GM23248 (cell line): ENCODE measurements at regions not wholly inside any gene's neighbourhood (a gene's known extent, or its start where the extent isn't known, plus 50 kb on each side); places are given as distances from the start of the nearest gene placed in this dataset.

Experiments used
- EZH2 ChIP-seq: fragments of 200-600 bp; sonication (generic); IDR thresholded peaks from 2 replicates; pipeline ENCODE4 v1.6.1; 2018; ENCODE audit warnings: antibody characterized with exemption, mild to moderate bottlenecking; ENCODE audit not compliant: insufficient read depth, poor library complexity, severe bottlenecking
- EZH2phosphoT487 ChIP-seq: fragments of 200-600 bp; sonication (generic); IDR thresholded peaks from 2 replicates; pipeline ENCODE4 v1.6.1; 2018; ENCODE audit warnings: antibody characterized with exemption, moderate library complexity, mild to moderate bottlenecking, low read depth; ENCODE audit not compliant: insufficient read depth

DNA sequence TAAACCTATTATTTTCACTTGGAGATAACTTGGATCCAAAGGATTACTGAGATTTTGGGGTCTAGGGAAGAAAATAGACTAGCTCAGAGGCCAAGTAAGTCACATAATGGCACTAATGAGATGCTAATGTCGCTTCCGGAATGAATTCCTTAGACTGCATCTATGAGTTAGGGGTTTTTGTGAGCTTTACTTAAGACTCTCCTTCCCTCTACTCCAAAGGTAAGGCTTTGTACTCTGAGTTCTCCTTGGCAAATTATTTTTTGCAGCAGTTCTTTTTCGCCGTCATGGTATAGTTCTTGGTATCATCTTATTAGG is 143.9 kb upstream of the KLF14 start:
- no peak for TF ChIP-seq EZH2
- no peak for TF ChIP-seq EZH2phosphoT487
